ENCODE measurements at regions not wholly inside any gene's neighbourhood (a gene's known extent, or its start where the extent isn't known, plus 50 kb on each side); places are given as distances from the start of the nearest gene placed in this dataset.

- TF ChIP-seq CTCF (IDR thresholded peaks at IDR 0.05; ENCODE audit: insufficient read depth, low read length, poor library complexity, severe bottlenecking) (no peak), EZH2phosphoT487 (conservative IDR thresholded peaks at IDR 0.05; ENCODE audit: low read length) (no peak)
Measured at GRCh38 chr14:65237023-65237814, 134.9 kb upstream of the MAX start.

Data from SU-DHL-6 (cell line).